CD14-positive monocyte (primary cell): ENCODE measurements at regions not wholly inside any gene's neighbourhood (a gene's known extent, or its start where the extent isn't known, plus 50 kb on each side); places are given as distances from the start of the nearest gene placed in this dataset.

ENCODE experiments used
- DNase-seq, 3 donors: peaks; one replicate each; pipeline ENCODE4 v3.0.0-alpha.2; 2011 to 2022
- H2AFZ ChIP-seq: 2 replicates; pipeline ENCODE4 v1.6.0; 2012; ENCODE audit warnings: mild to moderate bottlenecking, low read depth, low read length, inconsistent platforms; ENCODE audit not compliant: insufficient read depth, poor library complexity, severe bottlenecking
- H3K27ac ChIP-seq, 2 donors: 1 replicate in 1 of 2; 2 replicates in 1 of 2; pipeline ENCODE4 v1.5.1; 2012 to 2013; ENCODE audit warnings: low read length in 2 of 2, control low read depth in 1 of 2, inconsistent platforms in 1 of 2, low read depth in 1 of 2, mild to moderate bottlenecking in 1 of 2
- H3K27me3 ChIP-seq, 2 donors: one replicate each; pipeline versions ENCODE4 v1.6.0 to v1.6.1; 2011 to 2013; ENCODE audit warnings: low read length in 2 of 2; ENCODE audit not compliant: control insufficient read depth in 2 of 2, insufficient read depth in 2 of 2
- H3K36me3 ChIP-seq, 2 donors: replicated peaks in 1 of 2; 1 replicate in 1 of 2; 2 replicates in 1 of 2; pipeline versions ENCODE4 v1.5.1 to v1.6.1; 2012 to 2013; ENCODE audit warnings: low read length in 2 of 2, control low read depth in 1 of 2, inconsistent platforms in 1 of 2, mild to moderate bottlenecking in 1 of 2; ENCODE audit not compliant: insufficient read depth in 2 of 2, control insufficient read depth in 1 of 2
- H3K4me1 ChIP-seq, 2 donors: 1 replicate in 1 of 2; 2 replicates in 1 of 2; pipeline versions ENCODE4 v1.5.1 to v1.6.1; 2012 to 2013; ENCODE audit warnings: low read length in 2 of 2, control low read depth in 1 of 2, inconsistent platforms in 1 of 2, mild to moderate bottlenecking in 1 of 2, moderate library complexity in 1 of 2; ENCODE audit not compliant: insufficient read depth in 2 of 2, control insufficient read depth in 1 of 2
- H3K4me2 ChIP-seq: replicated peaks from 2 replicates; pipeline ENCODE3; 2012; ENCODE audit warnings: low read length, moderate library complexity, mild to moderate bottlenecking; ENCODE audit not compliant: poor library complexity, severe bottlenecking; ENCODE audit errors: extremely low read depth
- H3K4me3 ChIP-seq, 3 experiments: fragments of 200-600 bp in 1 of 3; sonication (generic) in 1 of 3; replicated peaks in 1 of 3; 1 replicate in 2 of 3; 2 replicates in 1 of 3; pipeline ENCODE4 v1.5.1; 2011 to 2013; ENCODE audit warnings: low read length in 3 of 3, mild to moderate bottlenecking in 3 of 3, control low read depth in 2 of 3, low read depth in 2 of 3, inconsistent platforms in 1 of 3, moderate library complexity in 1 of 3
- H3K79me2 ChIP-seq: 2 replicates; pipeline ENCODE4 v1.6.0; 2012; ENCODE audit warnings: mild to moderate bottlenecking, control low read depth, inconsistent platforms, low read length, moderate library complexity; ENCODE audit not compliant: insufficient read depth
- H3K9ac ChIP-seq: 2 replicates; pipeline ENCODE4 v1.6.0; 2017; ENCODE audit warnings: low read length, mild to moderate bottlenecking; ENCODE audit not compliant: insufficient read depth, poor library complexity, severe bottlenecking
- H3K9me3 ChIP-seq, 2 donors: replicated peaks in 1 of 2; 1 replicate in 1 of 2; 2 replicates in 1 of 2; pipeline versions ENCODE4 v1.5.1 to v1.6.1; 2012 to 2013; ENCODE audit warnings: low read length in 2 of 2, control low read depth in 1 of 2; ENCODE audit not compliant: control insufficient read depth in 1 of 2, insufficient read depth in 1 of 2
- H4K20me1 ChIP-seq: 2 replicates; pipeline ENCODE4 v1.6.0; 2012; ENCODE audit warnings: mild to moderate bottlenecking, low read length, control low read depth, moderate library complexity; ENCODE audit not compliant: insufficient read depth
- H3K27ac Mint-ChIP-seq, 7 donors: one replicate each; pipeline ENCODE4 v1.8.0; 2020; ENCODE audit warnings: mild to moderate bottlenecking in 7 of 7, mixed read lengths in 7 of 7, moderate library complexity in 6 of 7, inconsistent platforms in 2 of 7
- H3K27me3 Mint-ChIP-seq, 3 donors: one replicate each; pipeline ENCODE4 v1.8.0; 2021 to 2022; ENCODE audit warnings: low read depth in 3 of 3, mild to moderate bottlenecking in 3 of 3, mixed read lengths in 3 of 3, moderate library complexity in 3 of 3, inconsistent platforms in 1 of 3
- H3K36me3 Mint-ChIP-seq, 2 donors: one replicate each; pipeline ENCODE4 v1.8.0; 2020; ENCODE audit warnings: mixed read lengths in 2 of 2, inconsistent platforms in 1 of 2, mild to moderate bottlenecking in 1 of 2
- H3K4me1 Mint-ChIP-seq: one replicate; pipeline ENCODE4 v1.8.0; 2020; ENCODE audit warnings: mild to moderate bottlenecking, mixed read lengths
- H3K4me3 Mint-ChIP-seq, 2 donors: one replicate each; pipeline ENCODE4 v1.8.0; 2020; ENCODE audit warnings: mild to moderate bottlenecking in 2 of 2, mixed read lengths in 2 of 2, moderate library complexity in 1 of 2
- H3K9me3 Mint-ChIP-seq, 7 donors: one replicate each; pipeline ENCODE4 v1.8.0; 2020 to 2022; ENCODE audit warnings: mixed read lengths in 7 of 7, mild to moderate bottlenecking in 6 of 7, moderate library complexity in 6 of 7, inconsistent platforms in 2 of 7
- CTCF ChIP-seq: fragments of 200-600 bp; IDR thresholded peaks from one replicate; pipeline ENCODE4 v1.8.0; 2022; ENCODE audit warnings: antibody characterized with exemption, mild to moderate bottlenecking
- WGBS: methylation state at CpG from one replicate; pipeline ENCODE4 v1.1.5; 2013; ENCODE audit warnings: missing lambda C conversion rate; ENCODE audit not compliant: insufficient coverage; 5-methylcytosine and 5-hydroxymethylcytosine counted together
- intact Hi-C, 2 donors: fragments of 100-400 bp; cut with micrococcal nuclease; formaldehyde crosslinking; loops; one replicate each; pipeline versions ENCODE4 v1.15.0 to v1.15.1; 2023

GRCh38 chr4:189376901-189377300, 563.8 kb upstream of the FRG1 start:
- Histone ChIP-seq H2AFZ (no peak overlapping the region), H3K9ac (no peak overlapping the region), H3K79me2 (no peaks in the 10 kb centered on the region), H3K4me2 (no peak overlapping the region), H4K20me1 (no peaks in the 10 kb centered on the region), H3K27ac (no peak overlapping the region), H3K27me3 (no peaks in the 10 kb centered on the region), H3K36me3 (no peaks in the 10 kb centered on the region), H3K4me1 (no peaks in the 10 kb centered on the region), H3K4me3 (no peak overlapping the region), H3K9me3 (no peaks in the 10 kb centered on the region)
- Mint-ChIP-seq H3K9me3 (peaks cover 0 to 5% (median 3%) of the 10 kb centered on the region in 7 donors), H3K4me3 (no peak overlapping the region), H3K4me1 (no peaks in the 10 kb centered on the region), H3K27me3 (peaks cover 0 to 6% (median 0%) of the 10 kb centered on the region in 3 donors), H3K27ac (no peak overlapping the region), H3K36me3 (no peaks in the 10 kb centered on the region)
- no peak for DNase-seq
- TF ChIP-seq CTCF: no peak
- intact Hi-C loops: no loop called here
- WGBS: 100% methylated on average over 2 of the region's 2 CpGs

GRCh38 chr4:189377569-189377968, 563.1 kb upstream of the FRG1 start:
- no peak for DNase-seq
- H3K36me3 Mint-ChIP-seq: no peaks in the 10 kb centered on the region
- no peak overlapping the region for H3K4me3 ChIP-seq
- no peaks in the 10 kb centered on the region for H3K4me1 ChIP-seq
- H3K9me3 ChIP-seq: no peaks in the 10 kb centered on the region
- no peaks in the 10 kb centered on the region for H3K27me3 ChIP-seq
- no peak overlapping the region for H3K27ac ChIP-seq
- no peak overlapping the region for H2AFZ ChIP-seq
- peaks cover 0 to 5% (median 3%) of the 10 kb centered on the region in 7 donors for H3K9me3 Mint-ChIP-seq
- WGBS: no CpG with 5 or more reads among the region's 2 CpGs
- peaks cover 0 to 4% (median 0%) of the 10 kb centered on the region in 3 donors for H3K27me3 Mint-ChIP-seq
- TF ChIP-seq CTCF: no peak
- no peaks in the 10 kb centered on the region for H3K4me1 Mint-ChIP-seq
- H4K20me1 ChIP-seq: no peaks in the 10 kb centered on the region
- H3K36me3 ChIP-seq: no peaks in the 10 kb centered on the region
- H3K9ac ChIP-seq: no peak overlapping the region
- no peak overlapping the region for H3K4me3 Mint-ChIP-seq
- H3K4me2 ChIP-seq: no peak overlapping the region
- H3K79me2 ChIP-seq: no peaks in the 10 kb centered on the region
- H3K27ac Mint-ChIP-seq: no peak overlapping the region
- intact Hi-C loops: no loop called here
